ENCODE measurements at regions not wholly inside any gene's neighbourhood (a gene's known extent, or its start where the extent isn't known, plus 50 kb on each side); places are given as distances from the start of the nearest gene placed in this dataset.

DNA sequence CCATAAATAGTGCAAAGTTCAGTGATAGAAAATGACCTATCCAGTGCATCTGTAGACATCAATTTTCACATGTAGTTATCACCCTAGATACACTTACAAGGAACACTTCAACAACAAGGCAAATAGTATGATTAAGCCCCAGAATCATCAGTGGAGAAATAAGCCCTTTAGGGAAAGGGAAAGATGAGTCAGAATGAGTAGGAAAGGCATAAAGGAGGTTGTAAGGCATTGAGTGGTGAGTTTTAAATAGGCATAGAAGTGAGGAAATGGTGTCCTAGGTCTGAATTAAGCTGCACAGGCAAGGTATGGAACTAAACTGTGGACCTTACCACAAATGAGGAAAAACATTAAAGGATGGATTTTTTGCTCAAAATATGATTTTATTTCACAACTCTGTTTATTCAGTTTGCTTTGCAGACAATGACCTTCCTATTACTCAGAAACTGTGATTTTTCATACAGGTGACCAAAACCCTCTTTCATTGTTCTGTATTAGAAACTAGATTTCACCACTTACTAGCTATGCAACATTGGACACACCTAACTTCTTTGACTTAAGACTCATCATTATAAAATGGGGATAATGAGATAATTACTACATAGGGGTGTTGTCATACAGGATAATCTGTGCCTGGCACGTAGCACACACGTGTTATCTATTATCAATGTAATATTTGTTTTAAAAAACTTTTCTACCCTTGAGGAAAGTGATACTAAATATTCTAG, 57.0 kb upstream of the MAP9 start:
- intact Hi-C loops (cut with DNase I), result no loop called here
- DNase-seq, result no peak
- Histone ChIP-seq H3K27me3 (no peaks in the 10 kb centered on the region), H3K4me3 (no peak overlapping the region), H3K4me1 (peaks cover 0 to 15% (median 8%) of the 10 kb centered on the region in 4 donors), H3K27ac (no peak overlapping the region), H3K36me3 (no peaks in the 10 kb centered on the region), H3K9me3 (no peaks in the 10 kb centered on the region)
- 38 to 79% methylated on average over 2 of the region's 2 CpGs for WGBS, 2 donors
- TF ChIP-seq EP300 (IDR thresholded peaks at IDR 0.05) (no peak), POLR2A (IDR thresholded peaks at IDR 0.05) (no peak), POLR2AphosphoS5 (IDR thresholded peaks at IDR 0.05) (no peak)
- TF ChIP-seq, protein P1, sequence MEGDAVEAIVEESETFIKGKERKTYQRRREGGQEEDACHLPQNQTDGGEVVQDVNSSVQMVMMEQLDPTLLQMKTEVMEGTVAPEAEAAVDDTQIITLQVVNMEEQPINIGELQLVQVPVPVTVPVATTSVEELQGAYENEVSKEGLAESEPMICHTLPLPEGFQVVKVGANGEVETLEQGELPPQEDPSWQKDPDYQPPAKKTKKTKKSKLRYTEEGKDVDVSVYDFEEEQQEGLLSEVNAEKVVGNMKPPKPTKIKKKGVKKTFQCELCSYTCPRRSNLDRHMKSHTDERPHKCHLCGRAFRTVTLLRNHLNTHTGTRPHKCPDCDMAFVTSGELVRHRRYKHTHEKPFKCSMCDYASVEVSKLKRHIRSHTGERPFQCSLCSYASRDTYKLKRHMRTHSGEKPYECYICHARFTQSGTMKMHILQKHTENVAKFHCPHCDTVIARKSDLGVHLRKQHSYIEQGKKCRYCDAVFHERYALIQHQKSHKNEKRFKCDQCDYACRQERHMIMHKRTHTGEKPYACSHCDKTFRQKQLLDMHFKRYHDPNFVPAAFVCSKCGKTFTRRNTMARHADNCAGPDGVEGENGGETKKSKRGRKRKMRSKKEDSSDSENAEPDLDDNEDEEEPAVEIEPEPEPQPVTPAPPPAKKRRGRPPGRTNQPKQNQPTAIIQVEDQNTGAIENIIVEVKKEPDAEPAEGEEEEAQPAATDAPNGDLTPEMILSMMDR (IDR thresholded peaks at IDR 0.05), result no peak

DNA sequence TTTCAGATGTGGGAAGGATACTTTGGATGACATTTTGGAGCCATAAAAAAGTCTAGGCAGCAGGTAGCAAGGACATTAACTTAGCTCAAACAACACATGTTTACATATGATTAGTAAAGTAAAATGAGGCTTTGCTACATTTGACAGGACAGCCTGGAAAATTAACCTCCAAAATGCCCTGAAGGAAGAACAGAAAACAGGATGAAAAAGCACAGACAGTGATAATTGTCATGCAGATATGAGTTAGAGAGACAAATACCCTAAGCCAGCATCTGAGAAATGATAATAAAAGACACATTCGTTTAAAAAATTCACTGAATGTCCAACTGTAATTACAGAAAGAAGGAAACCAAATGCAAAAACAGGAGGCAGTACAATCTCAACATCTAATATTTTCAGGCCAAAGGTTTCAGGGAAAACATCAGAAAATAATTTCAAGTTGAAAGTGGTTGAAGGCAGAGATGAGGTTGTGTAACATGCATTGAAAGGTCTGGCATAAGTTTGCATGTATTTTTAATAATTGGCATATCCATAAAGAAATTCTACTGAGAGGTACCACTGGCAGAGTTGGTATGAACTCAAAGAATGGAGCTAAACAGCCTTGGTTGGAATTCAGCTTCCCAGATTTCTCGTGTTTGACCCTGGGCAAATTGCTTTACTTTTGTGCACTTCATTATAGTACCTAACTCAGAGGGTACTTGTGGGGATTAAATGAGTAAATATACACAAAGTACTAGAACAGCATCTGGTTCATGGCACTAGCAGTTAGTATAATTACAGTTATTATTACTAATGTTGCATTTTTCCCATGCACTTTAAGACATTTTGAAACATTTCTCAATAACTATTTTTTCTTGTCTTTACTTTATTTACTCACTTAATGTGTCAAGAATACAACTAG, 54.4 kb upstream of the MAP9 start:
- TF ChIP-seq POLR2A (IDR thresholded peaks at IDR 0.05), result no peak
- TF ChIP-seq, protein P1 (IDR thresholded peaks at IDR 0.05), result no peak
- no peak for TF ChIP-seq EP300 (IDR thresholded peaks at IDR 0.05)
- no peak for TF ChIP-seq POLR2AphosphoS5 (IDR thresholded peaks at IDR 0.05)
- Histone ChIP-seq H3K36me3 (no peaks in the 10 kb centered on the region), H3K9me3 (peaks cover 0 to 4% (median 0%) of the 10 kb centered on the region in 4 donors), H3K27me3 (no peaks in the 10 kb centered on the region), H3K4me3 (no peak overlapping the region), H3K27ac (no peak overlapping the region), H3K4me1 (peaks cover 0 to 28% (median 14%) of the 10 kb centered on the region in 4 donors)
- intact Hi-C loops (cut with DNase I), result no loop called here
- 42 to 51% methylated on average over 2 of the region's 2 CpGs for WGBS, 2 donors
- DNase-seq, result no peak

DNA sequence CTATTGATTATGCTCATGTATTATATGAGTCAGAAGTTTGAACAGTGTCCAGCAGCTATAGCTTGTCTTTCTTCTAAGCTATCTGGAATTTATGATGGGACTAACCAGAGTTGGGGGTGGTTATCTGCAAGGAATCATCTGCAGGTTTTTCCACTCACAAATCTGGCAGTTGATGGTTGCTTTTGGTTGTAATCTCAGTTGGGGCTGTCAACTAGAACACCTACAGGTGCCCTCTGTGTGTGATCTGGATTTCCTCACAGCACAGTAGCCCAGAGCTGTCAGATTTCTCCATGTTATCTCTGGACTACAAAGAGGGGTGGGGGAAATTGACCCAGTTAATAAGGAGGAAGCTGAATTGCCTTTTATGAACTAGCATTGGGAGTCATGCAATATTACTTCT, 51.4 kb upstream of the MAP9 start:
- Histone ChIP-seq H3K36me3 (no peaks in the 10 kb centered on the region), H3K4me1 (peaks cover 0 to 28% (median 14%) of the 10 kb centered on the region in 4 donors), H3K4me3 (no peak overlapping the region), H3K27ac (peak overlapping the region in 1 of 4 donors; percentile 22), H3K27me3 (no peaks in the 10 kb centered on the region), H3K9me3 (peaks cover 0 to 4% (median 0%) of the 10 kb centered on the region in 4 donors)
- TF ChIP-seq POLR2AphosphoS5 (IDR thresholded peaks at IDR 0.05) (peak in 2 of 4 donors; percentile 8 to 20), POLR2A (IDR thresholded peaks at IDR 0.05) (no peak)
- intact Hi-C loops (cut with DNase I), result no loop called here
- DNase-seq, result no peak

GRCh38 chr4:155426953-155427352, 50.2 kb upstream of the MAP9 start:
- H3K9me3 ChIP-seq, result peaks cover 0 to 4% (median 0%) of the 10 kb centered on the region in 4 donors
- H3K4me3 ChIP-seq, result no peak overlapping the region
- H3K36me3 ChIP-seq, result no peaks in the 10 kb centered on the region
- H3K4me1 ChIP-seq, result peaks cover 0 to 28% (median 14%) of the 10 kb centered on the region in 4 donors
- no peak for TF ChIP-seq EP300 (IDR thresholded peaks at IDR 0.05)
- TF ChIP-seq, protein P1 (IDR thresholded peaks at IDR 0.05), result no peak
- no peak for TF ChIP-seq POLR2AphosphoS5 (IDR thresholded peaks at IDR 0.05)
- TF ChIP-seq POLR2A (IDR thresholded peaks at IDR 0.05), result no peak
- intact Hi-C loops (cut with DNase I), result no loop called here
- H3K27ac ChIP-seq, result peak overlapping the region in 2 of 4 donors; percentile 4 to 8
- H3K27me3 ChIP-seq, result no peaks in the 10 kb centered on the region
- WGBS, 2 donors, result 39 to 69% methylated on average over 9 of the region's 9 CpGs
- DNase-seq, result no peak

Measured in sigmoid colon (tissue), 6 donors.